A549 (cell line): ENCODE measurements at regions not wholly inside any gene's neighbourhood (a gene's known extent, or its start where the extent isn't known, plus 50 kb on each side); places are given as distances from the start of the nearest gene placed in this dataset.

Source experiments
- ATAC-seq, 2 experiments: fragments of 200-7000 bp in 1 of 2; fragments of >200 bp in 1 of 2; cut with Nextera tagmentation in 1 of 2; cut with Tn5 transposase in 1 of 2; 3 replicates each; pipeline versions ENCODE4 v1.8.0 to v1.9.1; 2018 to 2020; ENCODE audit warnings: mild to moderate bottlenecking in 1 of 2, moderate library complexity in 1 of 2
- CTCF ChIA-PET: fragments of 300-600 bp; sonication (Branson Sonifier 250); formaldehyde crosslinking; extraction: SDS; loops from one replicate; lab custom pipeline; 2021; ENCODE audit warnings: antibody characterized with exemption, inconsistent platforms; lab: Yijun Ruan, JAX
- POLR2A ChIA-PET: fragments of 350-600 bp; formaldehyde crosslinking; extraction: SDS; loops from one replicate; lab custom pipeline; 2021; ENCODE audit warnings: antibody characterized with exemption, inconsistent platforms; lab: Yijun Ruan, JAX
- DNase-seq, 2 experiments: peaks; one replicate each; pipeline versions ENCODE4 v3.0.0 to v3.0.0-alpha.2; 2011 to 2016; ENCODE audit warnings: low read depth in 1 of 2, low spot score in 1 of 2
- FAIRE-seq: peaks from 2 replicates; lab custom pipeline; 2011; peaks lifted over from hg19 to GRCh38; lab: Jason Lieb, UNC
- H3K27ac ChIP-seq, 2 experiments: fragments of >200 bp; sonication (Bioruptor Twin); formaldehyde crosslinking; 3 replicates each; pipeline ENCODE4 v1.5.1; 2016 to 2017
- H3K4me1 ChIP-seq: fragments of >200 bp; sonication (Bioruptor Twin); formaldehyde crosslinking; 3 replicates; pipeline ENCODE4 v1.6.1; 2016
- H3K4me2 ChIP-seq: fragments of >200 bp; sonication (Bioruptor Twin); formaldehyde crosslinking; 3 replicates; pipeline ENCODE4 v1.6.1; 2016
- H3K4me3 ChIP-seq: fragments of >200 bp; sonication (Bioruptor Twin); formaldehyde crosslinking; 3 replicates; pipeline ENCODE4 v1.5.1; 2016
- H3K9me3 ChIP-seq: fragments of >200 bp; sonication (Bioruptor Twin); formaldehyde crosslinking; 3 replicates; pipeline ENCODE4 v1.6.1; 2016
- EHF ChIP-seq: fragments of 250-450 bp; sonication (Bioruptor Pico); IDR thresholded peaks from 2 replicates; pipeline ENCODE4 v1.5.0; 2020; ENCODE audit warnings: mild to moderate bottlenecking
- EHMT2 ChIP-seq: fragments of 200-600 bp; sonication (generic); IDR thresholded peaks from 2 replicates; pipeline ENCODE4 v1.6.1; 2016; ENCODE audit warnings: antibody characterized with exemption, low read depth, mild to moderate bottlenecking, moderate library complexity
- FOSL2 ChIP-seq, 2 experiments: fragments of 450-650 bp in 1 of 2; fragments of >200 bp in 1 of 2; sonication (Bioruptor Twin) in 1 of 2; formaldehyde crosslinking; IDR thresholded peaks; 2 replicates each; pipeline versions ENCODE4 v1.5.0 to v1.6.1; 2016 to 2020; ENCODE audit warnings: mild to moderate bottlenecking in 1 of 2, moderate library complexity in 1 of 2
- FOXS1 ChIP-seq: fragments of 250-450 bp; sonication (Bioruptor Pico); IDR thresholded peaks from 2 replicates; pipeline ENCODE4 v1.5.0; 2020; ENCODE audit warnings: mild to moderate bottlenecking, moderate library complexity
- HDAC2 ChIP-seq: fragments of 200-600 bp; sonication (generic); IDR thresholded peaks from 2 replicates; pipeline ENCODE4 v1.6.1; 2016
- HEYL ChIP-seq: fragments of 250-450 bp; sonication (Bioruptor Pico); IDR thresholded peaks from 2 replicates; pipeline ENCODE4 v1.8.0; 2021; ENCODE audit warnings: mild to moderate bottlenecking, moderate library complexity
- HOXA7 ChIP-seq: fragments of 250-450 bp; sonication (Bioruptor Pico); IDR thresholded peaks from 2 replicates; pipeline ENCODE4 v1.5.0; 2020; ENCODE audit warnings: mild to moderate bottlenecking, moderate library complexity
- KDM1A ChIP-seq: fragments of 200-600 bp; sonication (generic); IDR thresholded peaks from 2 replicates; pipeline ENCODE4 v1.6.1; 2016; ENCODE audit warnings: low read depth, mild to moderate bottlenecking
- MAFK ChIP-seq: fragments of 450-650 bp; IDR thresholded peaks from 2 replicates; pipeline ENCODE4 v1.6.1; 2014; ENCODE audit not compliant: partially characterized antibody
- MAZ ChIP-seq: fragments of 150-350 bp; IDR thresholded peaks from 2 replicates; pipeline ENCODE4 v1.6.1; 2014; ENCODE audit warnings: antibody characterized with exemption, low read depth, low read length, borderline replicate concordance
- NPAS2 ChIP-seq: fragments of 250-450 bp; sonication (Bioruptor Pico); IDR thresholded peaks from 2 replicates; pipeline ENCODE4 v1.8.0; 2022; ENCODE audit warnings: mild to moderate bottlenecking, moderate library complexity, borderline replicate concordance
- NR3C1 ChIP-seq: fragments of >200 bp; sonication (Bioruptor Twin); formaldehyde crosslinking; IDR thresholded peaks from 3 replicates; pipeline ENCODE4 v1.6.1; 2017
- RAD21 ChIP-seq, 2 experiments: fragments of >200 bp in 1 of 2; sonication (Bioruptor Twin) in 1 of 2; formaldehyde crosslinking in 1 of 2; IDR thresholded peaks in 1 of 2; conservative IDR thresholded peaks in 1 of 2; 2 replicates in 1 of 2; 3 replicates in 1 of 2; pipeline ENCODE4 v1.6.1; 2012 to 2018; ENCODE audit warnings: inconsistent platforms in 1 of 2
- RCOR1 ChIP-seq: fragments of 150-350 bp; IDR thresholded peaks from 2 replicates; pipeline ENCODE4 v1.6.1; 2014; ENCODE audit warnings: antibody characterized with exemption, low read length, low read depth
- REST ChIP-seq: fragments of 200-600 bp; sonication (generic); IDR thresholded peaks from 2 replicates; pipeline ENCODE4 v1.6.1; 2016; ENCODE audit warnings: antibody characterized with exemption, mild to moderate bottlenecking, moderate library complexity
- SREBF2 ChIP-seq: fragments of 450-650 bp; IDR thresholded peaks from 2 replicates; pipeline ENCODE4 v1.6.1; 2014; ENCODE audit warnings: mild to moderate bottlenecking, moderate library complexity
- TP53 ChIP-seq: fragments of 250-450 bp; sonication (Bioruptor Pico); IDR thresholded peaks from 2 replicates; pipeline ENCODE4 v1.5.0; 2021; ENCODE audit warnings: mild to moderate bottlenecking, moderate library complexity
- ZC3H11A ChIP-seq: fragments of 450-650 bp; IDR thresholded peaks from 2 replicates; pipeline ENCODE4 v1.6.1; 2014; ENCODE audit warnings: antibody characterized with exemption, mild to moderate bottlenecking
- WGBS: methylation state at CpG from one replicate; pipeline ENCODE4 v1.1.6; 2017; ENCODE audit errors: missing lambda C conversion rate; 5-methylcytosine and 5-hydroxymethylcytosine counted together
- TF ChIP-seq, protein P1 (sequence below): fragments of 250-450 bp; sonication (Bioruptor Pico); IDR thresholded peaks from 2 replicates; pipeline ENCODE4 v1.5.0; 2020; ENCODE audit warnings: low read depth, mild to moderate bottlenecking, moderate library complexity

GRCh38 chr6:159642995-159643394, 50.0 kb downstream of the SOD2 start:
- no peak for ATAC-seq
- POLR2A ChIA-PET: no interaction called here
- no peak for FAIRE-seq
- Histone ChIP-seq H3K4me2 (no peak overlapping the region), H3K27ac (no peak overlapping the region), H3K4me3 (no peak overlapping the region), H3K4me1 (peaks cover 3% of the 10 kb centered on the region; the same call in 1 of the 3 replicates), H3K9me3 (0 out of 3 replicates have a peak, but pooled peaks cover 3% of the 10 kb centered on the region)
- TF ChIP-seq RAD21 (conservative IDR thresholded peaks at IDR 0.05 in 1 of 2, IDR thresholded peaks at IDR 0.05 in 1 of 2): no peak
- 57% methylated on average over 7 of the region's 7 CpGs for WGBS
- no peak for DNase-seq
- CTCF ChIA-PET: interaction anchor here (0.6 to 1.0 kb wide), 3 partner anchors 9 to 455 kb away, joined by 3 to 4 read pairs (median 4); no protein-coding TSS in a partner anchor

- no peak overlapping the region for H3K27ac ChIP-seq
- H3K4me2 ChIP-seq: no peak overlapping the region
- CTCF ChIA-PET: interaction anchor here (0.6 to 1.4 kb wide), 6 partner anchors 9 to 461 kb away, joined by 3 to 4 read pairs (median 4); no protein-coding TSS in a partner anchor
- no peak overlapping the region for H3K4me3 ChIP-seq
- 9% methylated on average over 1 of the region's 1 CpG for WGBS
- no peak for DNase-seq
- POLR2A ChIA-PET: no interaction called here
- no peak for TF ChIP-seq KDM1A
- no peak for TF ChIP-seq RAD21 (conservative IDR thresholded peaks at IDR 0.05 in 1 of 2, IDR thresholded peaks at IDR 0.05 in 1 of 2)
- no peak for TF ChIP-seq HDAC2
- TF ChIP-seq EHMT2: no peak
- no peak for TF ChIP-seq SREBF2
- no peak for TF ChIP-seq ZC3H11A
- no peak for TF ChIP-seq REST
- no peak for TF ChIP-seq EHF (CRISPR knock-in tag)
- TF ChIP-seq HEYL: no peak
- no peak for TF ChIP-seq NPAS2 (CRISPR knock-in tag)
- TF ChIP-seq NR3C1: no peak
- TF ChIP-seq, protein P1, sequence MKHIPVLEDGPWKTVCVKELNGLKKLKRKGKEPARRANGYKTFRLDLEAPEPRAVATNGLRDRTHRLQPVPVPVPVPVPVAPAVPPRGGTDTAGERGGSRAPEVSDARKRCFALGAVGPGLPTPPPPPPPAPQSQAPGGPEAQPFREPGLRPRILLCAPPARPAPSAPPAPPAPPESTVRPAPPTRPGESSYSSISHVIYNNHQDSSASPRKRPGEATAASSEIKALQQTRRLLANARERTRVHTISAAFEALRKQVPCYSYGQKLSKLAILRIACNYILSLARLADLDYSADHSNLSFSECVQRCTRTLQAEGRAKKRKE: no peak
- no peak for TF ChIP-seq HOXA7 (CRISPR knock-in tag)
- H3K9me3 ChIP-seq: 0 out of 3 replicates have a peak, but pooled peaks cover 6% of the 10 kb centered on the region
- FAIRE-seq: no peak
- ATAC-seq: no peak
- peaks cover 3% of the 10 kb centered on the region; the same call in 1 of the 3 replicates for H3K4me1 ChIP-seq
Measured at GRCh38 chr6:159642481-159642880, 50.6 kb downstream of the SOD2 start.

DNA sequence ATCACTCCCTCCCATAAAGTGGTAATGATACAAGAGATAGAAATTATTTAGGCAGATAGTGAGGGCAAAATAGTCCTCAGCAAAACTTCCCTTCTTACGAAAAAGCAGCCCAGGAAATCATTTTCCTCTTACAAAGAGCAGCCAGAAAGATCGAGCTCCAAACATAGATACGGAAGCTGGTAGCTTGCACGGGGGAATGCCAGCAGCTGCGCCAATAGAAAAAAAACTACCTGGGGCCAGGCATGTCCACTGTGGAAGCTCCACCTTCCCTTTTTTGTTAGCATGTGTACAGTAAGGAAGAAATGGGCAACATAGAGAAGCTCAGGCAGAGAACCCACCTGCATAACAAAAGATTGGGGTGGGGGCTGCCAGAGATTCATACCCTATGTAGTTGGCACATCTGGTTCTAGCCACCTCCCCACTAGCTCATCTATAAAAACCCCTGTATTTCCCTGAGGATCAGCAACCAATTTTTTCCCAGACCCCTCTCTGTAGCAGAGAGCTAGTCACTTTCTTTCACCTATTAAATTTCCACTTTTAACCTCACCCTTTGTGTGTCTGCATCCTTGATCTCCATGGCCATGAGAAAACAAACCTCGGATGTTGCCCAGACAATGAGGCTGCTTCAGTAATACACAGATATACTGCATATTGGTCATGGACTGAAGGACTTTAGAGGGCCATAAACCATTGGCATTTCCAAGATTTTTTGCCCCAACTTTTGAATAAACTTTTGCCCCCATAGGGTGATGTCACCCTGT, 52.1 kb downstream of the SOD2 start:
- no peak overlapping the region for H3K4me3 ChIP-seq
- DNase-seq: no peak
- no peak for FAIRE-seq
- ChIA-PET POLR2A (no interaction called here), CTCF (interaction anchor here (0.7 to 1.7 kb wide), 9 partner anchors 11 to 466 kb away, joined by 3 to 10 read pairs (median 3); no protein-coding TSS in a partner anchor)
- H3K9me3 ChIP-seq: 0 out of 3 replicates have a peak, but pooled peaks cover 6% of the 10 kb centered on the region
- H3K4me1 ChIP-seq: peaks cover 3% of the 10 kb centered on the region; the same call in 1 of the 3 replicates
- no peak overlapping the region for H3K27ac ChIP-seq
- ATAC-seq: no peak
- no peak overlapping the region for H3K4me2 ChIP-seq
- WGBS: 58% methylated on average over 6 of the region's 6 CpGs
- TF ChIP-seq MAFK: no peak
- no peak for TF ChIP-seq HDAC2
- TF ChIP-seq TP53 (CRISPR knock-in tag): no peak
- TF ChIP-seq FOSL2 (IDR thresholded peaks at IDR 0.05): no peak
- TF ChIP-seq FOSL2 (CRISPR knock-in tag; IDR thresholded peaks at IDR 0.05): no peak
- no peak for TF ChIP-seq MAZ
- no peak for TF ChIP-seq FOXS1 (CRISPR knock-in tag)
- no peak for TF ChIP-seq RCOR1
- no peak for TF ChIP-seq HOXA7 (CRISPR knock-in tag)
